ENCODE measurements at regions not wholly inside any gene's neighbourhood (a gene's known extent, or its start where the extent isn't known, plus 50 kb on each side); places are given as distances from the start of the nearest gene placed in this dataset.

DNA sequence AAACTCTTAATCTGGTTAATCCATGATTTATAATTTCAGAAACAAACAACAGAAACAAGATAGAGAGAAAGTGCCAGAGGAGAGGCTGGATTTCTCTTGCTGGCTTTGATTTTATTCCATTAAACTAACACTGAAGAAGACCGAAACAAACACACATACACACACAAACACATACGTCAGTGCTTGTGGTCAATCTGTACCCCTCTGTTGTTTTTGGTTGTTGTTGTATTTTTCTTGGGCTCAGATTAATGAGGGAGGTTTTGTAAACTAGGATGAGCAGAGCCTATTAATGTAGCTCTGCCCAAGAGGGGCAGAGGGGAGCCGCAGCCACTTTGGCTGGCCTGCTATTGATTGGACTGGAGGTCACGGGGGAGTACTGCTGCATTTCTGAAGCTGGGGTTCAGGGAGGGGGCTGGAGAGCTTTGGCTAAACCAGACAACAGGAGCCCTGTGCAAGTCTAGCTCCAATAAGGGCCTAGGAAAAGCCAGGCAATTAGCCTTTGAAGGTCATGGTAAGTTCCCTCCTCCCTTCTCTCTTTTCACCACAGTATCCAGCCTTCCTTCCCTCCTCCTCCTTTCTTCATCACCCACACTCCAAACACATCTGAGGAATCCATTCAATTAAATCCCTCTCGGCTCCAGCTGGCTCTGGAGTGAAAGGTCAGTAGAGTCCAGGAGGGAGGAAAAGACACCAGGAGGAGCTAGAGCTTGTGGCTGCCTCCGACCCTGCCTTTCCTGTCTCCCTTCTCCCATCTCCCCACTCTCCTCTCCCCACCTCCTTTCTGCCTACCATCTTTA is 344.1 kb upstream of the LMO3 start:
- DNase-seq, result no peak

DNA sequence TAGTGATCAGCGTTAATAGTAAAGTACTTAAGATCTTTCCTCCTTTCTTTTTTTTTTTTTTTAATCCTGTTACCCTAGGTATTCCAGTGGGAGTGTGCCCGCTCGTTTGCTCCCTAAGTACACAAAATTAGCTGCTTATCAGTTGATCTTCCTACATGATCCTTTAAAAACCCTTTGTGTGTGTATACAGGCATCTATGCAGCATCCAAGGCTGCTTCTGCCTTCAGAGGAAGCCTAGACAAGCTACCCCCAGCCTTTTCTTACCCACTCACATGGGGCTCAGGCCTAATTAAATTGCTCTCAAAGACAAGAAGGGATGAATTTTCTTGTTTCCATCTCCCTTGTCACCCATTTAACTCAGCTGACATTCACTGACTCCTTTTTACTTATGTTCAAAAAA is 343.4 kb upstream of the LMO3 start:
- no peak for DNase-seq

DNA sequence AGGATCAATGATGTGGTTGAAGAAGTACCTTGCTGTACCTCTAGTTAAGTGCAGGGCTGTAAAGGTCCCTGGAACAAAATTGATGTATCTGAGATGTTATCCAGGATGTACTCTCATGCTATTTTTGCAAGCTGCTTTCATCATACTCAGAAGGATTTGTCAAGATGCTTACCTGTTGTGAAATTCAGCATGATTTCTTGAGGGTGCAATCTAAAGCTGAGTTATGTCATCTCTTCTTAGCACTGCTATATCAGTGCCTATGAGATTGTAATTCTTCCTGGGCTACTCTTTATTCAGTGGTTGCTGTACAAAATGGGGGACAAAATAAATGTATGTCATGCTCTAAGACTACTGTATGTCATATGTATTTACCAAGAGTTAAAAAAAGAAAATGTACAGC is 340.7 kb upstream of the LMO3 start:
- no peak for DNase-seq

DNA sequence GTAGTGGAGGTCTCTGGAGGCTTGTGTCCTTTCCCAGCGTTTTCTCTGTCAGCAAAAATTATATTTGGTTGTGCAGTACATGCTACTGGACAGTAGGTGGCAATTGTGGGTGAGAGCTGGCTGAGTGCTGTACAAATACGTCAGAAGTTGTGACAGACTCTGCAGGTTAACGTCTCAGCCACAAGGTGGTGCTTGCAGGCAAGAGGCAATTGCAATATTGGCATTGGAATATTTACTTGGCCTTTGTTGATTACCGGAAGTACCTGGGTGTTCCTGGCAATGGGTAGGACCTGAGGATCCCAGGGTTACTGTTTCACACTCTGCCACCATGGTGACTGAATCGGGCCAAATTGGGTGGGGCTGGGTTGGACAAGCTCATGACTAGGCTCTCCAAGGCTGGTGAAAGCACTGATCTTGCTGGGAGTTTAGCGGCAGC is 333.9 kb upstream of the LMO3 start:
- no peak for DNase-seq

DNA sequence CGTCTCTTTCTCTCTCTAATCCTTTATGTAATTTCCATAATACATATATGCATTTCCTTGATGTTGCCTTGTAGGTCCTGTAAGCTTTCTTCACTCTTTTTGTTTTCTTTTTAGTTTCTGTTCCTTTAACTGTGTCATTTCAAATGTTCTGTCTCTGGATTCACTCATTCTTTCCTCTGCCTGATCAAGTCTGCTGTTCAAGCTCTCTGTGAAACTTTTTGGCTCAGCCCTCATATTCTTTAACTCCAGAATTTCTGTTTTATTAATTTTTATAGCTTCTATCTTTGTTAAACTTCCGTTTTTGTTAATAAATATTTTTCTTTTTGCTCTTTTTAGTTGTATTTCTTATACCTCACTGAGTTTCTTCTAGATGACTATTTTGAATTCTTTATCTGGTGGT is 321.3 kb upstream of the LMO3 start:
- no peak for DNase-seq

DNA sequence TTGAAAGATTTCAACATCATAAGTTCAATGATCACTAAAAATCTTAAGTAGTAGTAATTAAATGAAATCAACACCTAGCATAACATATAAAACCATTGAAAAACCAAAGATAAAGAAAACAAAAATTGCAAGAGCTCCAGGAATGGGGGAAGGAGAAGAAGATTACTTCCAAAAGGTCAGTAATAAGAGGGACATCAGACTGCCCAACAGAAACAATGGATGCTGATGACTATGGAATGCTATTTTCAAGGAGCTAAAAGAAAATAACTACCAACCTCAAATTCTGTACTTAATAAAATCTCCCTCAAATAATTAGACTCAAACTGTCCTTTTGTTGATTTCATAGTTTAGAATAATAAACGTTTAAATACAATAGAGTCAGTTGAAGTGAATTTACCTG is 314.5 kb upstream of the LMO3 start:
- no peak for DNase-seq

DNA sequence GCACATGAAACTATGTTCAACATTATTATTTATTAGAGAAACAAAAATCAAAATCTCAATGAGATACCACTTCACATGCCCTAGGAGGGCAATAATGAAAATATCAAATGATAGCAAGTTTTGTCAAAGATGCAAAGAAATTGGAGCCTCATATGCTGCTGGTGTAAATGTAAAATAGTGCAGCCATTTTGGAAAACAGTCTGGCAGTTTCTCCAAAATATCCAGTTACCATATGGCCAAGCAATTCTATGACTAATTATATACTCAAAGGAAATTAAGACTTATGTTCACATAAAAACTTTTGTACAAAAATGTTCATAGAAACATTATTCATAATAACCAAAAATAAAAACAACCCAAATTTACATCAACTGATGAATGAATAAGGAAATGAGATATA is 313.6 kb upstream of the LMO3 start:
- DNase-seq, result no peak

DNA sequence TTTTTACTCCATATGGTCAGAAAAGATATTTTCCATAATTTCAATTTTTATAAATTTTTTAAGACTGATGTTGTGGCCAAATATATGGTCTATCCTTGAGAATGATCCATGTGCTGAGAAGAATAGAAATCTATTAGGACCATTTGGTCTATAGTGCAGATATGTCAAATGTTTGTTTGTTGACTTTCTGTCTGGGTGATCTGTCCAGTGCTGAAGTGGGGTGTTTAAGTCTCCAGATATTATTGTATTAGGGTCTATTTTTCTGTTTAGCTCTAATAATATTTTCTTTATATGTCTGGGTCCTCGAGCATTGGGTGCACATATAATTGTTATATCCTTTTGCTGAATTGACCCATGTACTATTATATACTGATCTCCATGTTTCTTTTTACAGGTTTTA is 308.9 kb upstream of the LMO3 start:
- DNase-seq, result no peak

DNA sequence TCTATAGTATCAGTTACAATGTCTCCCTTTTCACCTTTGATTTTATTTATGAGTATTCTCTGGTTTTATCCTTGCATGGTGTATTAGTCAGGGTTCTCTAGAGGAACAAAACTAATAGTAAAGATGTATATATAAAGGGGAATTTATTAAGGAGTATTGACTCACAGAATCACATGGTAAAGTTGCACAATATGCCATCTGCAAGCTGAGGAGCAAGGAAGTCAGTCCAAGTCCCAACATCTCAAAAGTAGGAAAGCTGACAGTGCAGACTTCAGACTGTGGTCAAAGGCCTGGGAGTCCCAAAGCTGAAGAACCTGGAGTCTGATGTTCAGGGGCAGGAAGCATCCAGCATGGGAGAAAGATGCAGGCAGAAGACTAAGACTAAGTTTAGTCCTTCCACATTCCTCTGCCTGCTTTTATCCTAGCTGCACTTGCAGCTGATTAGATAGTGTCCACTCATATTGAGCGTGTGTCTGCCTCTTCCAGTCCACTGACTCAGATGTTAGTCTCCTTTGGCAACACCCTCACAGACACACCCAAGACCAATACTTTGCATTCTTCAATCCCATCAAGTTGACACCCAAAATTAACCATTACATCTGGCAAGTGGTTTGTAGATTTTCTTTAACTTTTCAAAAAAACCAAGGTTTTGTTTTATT is 308.0 kb upstream of the LMO3 start:
- no peak for DNase-seq

DNA sequence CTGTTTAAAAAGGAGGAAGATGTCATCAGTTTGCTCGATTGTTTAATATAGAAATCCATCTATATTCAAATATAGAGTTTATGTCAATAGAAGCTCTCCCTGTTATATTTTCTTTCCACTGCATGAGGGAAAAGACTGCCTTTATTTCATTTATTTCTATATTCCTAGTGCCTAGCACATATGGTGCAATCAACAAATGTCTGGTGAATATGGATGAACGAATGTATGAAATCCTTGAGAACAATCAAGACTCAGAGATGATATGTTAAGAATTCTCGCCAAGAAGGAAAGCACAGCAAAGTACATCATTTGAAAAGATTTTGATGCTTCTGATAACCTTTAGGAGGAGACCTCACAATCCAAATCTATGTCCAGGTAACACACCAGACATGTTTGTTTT is 296.0 kb upstream of the LMO3 start:
- no peak for DNase-seq

DNA sequence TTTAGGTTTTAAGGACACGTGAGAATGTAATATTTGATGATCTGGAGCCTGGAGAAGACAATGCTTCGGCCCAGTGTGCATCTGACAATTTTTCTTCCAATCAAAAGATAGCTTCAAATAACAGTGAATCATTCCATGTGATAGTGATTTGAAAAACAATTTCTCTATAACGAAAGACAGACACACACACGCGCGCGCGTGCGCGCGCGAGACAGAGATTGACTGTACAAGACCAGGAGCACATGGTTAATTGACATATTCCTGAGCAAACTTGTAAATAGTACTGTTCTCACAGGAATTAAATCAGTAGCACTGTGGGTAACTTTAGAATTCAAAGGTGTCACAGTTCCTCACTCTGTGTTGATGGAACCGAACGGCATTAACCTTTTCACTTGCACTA is 287.5 kb upstream of the LMO3 start:
- DNase-seq, result no peak

DNA sequence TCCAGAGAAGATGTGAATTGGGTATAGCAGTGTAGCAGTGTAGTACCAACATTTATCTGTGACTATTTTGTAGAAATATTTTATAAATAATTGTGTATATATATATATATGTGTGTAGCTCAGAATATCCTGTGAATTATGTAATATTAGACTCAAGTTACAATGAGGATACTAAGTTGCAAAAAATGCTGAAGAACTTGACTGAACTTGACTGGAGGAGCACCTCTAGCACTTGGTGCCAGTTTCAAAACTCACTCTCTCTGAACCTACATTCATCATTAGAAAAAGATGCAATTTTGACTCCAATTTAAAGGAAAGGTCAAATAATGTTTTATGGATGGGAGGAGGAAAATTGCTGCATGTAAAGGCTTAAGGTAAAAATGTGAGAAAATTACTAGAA is 285.7 kb upstream of the LMO3 start:
- DNase-seq, result no peak

DNA sequence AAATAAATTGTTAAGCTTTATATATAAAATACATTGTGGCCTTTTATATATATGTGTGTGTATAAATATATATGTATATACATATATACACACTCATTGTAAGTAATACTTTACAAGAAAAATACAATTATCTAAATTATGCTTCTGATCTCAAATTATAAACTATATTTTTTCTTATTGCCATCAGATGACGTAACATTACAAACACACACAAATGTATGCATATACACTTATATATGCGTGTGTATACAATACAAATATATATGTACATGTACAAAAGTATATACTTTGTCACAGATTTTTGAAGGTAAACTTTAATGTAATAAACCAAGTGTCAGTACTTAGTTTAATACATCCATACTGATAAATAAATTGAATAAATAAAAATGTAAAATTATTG is 278.9 kb upstream of the LMO3 start:
- DNase-seq, result no peak

DNA sequence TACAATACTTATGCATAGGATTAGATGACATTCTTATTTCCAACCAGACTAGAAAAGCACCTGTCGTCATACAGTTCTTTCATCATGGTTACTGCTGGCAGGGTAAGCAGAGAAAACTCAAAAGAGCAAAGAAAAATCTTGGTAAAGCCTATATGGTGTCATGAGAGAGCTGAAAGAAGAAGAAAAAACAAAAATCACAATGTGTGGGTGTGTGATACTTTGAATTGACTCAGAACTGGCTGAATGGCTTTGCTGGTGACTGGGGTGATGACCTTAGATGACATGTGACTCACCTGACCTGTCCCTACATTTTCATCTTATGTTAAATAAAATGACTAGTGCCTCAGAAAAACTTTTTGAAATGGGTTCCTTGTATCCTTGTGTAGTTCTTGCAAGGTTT is 278.1 kb upstream of the LMO3 start:
- no peak for DNase-seq

DNA sequence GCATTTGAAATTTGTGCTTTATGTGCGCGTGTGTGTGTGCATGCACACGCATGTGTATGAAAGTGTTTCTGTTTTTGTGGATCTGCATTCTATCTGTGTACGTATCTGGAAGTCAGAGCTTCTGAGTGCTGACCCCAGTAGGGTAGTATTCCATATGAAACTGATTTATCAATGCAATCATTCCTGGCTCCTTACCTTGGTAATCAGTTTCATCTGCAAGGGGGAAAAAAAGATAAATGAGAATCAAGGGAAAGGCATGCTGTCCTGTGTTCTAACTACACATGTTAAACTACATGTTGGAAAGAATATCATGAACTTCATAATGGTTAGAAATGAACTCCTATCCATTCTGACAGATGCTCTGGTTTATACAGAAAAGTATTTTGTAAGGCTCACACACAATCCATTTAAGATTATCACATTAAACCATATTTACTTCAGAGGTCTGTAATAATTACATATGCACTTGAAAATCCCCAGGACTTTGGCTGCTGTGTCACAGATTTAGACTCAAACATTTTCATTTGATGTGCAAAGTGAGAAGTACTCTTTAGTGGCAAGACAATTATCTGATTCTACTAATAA is 276.1 kb upstream of the LMO3 start:
- DNase-seq, result no peak

DNA sequence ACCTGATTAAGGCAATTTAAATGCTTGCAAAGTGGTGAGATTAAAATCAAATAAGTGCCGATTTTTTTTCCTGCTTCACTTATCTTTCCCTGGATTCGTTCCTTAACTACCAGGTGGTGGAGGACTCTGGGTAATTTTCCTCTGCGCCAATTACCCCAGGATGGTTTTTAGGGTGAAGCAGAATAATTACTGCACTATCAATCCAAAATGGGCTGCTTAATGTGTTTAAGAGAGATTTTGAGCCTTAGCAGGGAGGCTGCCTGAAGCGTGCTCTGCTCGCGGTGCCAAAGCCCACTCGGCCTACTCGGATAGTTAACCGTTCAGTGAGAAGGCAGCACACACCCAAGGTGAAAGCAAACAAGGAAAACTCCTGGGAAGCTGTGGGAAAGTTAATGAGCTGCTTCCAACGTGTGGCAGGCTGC is 274.9 kb upstream of the LMO3 start:
- DNase-seq, result no peak

DNA sequence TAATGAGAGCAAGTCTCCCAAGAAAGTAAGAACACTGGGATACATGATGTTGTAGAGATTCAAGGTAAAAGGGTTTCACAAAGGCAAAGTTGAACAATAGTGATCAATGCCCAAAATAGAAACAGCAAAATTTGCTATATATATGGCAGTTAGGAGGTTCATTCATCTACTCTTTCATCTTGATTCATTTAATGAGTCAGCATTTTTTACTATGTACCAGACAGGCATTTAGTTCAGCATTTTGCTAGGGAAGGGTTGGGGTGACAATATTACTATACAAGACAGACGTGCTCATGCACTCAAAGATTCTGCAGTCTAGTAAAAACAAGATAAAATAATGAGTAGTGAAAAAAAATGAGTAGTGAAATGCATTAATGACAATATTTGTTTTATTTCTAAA is 264.9 kb upstream of the LMO3 start:
- no peak for DNase-seq

DNA sequence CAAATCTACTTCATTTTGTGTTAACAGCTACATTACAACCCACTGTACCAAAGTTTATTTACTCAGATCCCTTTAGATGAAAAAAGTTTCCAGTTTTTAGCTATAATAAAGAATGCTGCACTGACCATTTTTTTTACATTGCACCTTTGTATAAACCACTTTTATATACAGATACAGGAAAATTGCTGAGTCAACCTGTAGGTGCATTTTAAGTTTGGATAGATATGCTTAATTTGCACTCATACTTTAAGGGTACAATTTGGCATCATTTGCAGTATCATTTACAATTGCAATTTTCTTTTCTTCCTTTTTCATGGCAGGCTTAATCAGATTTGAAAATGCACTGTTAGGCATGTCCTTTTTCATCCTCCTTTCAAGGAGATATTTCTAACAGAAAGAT is 257.8 kb upstream of the LMO3 start:
- DNase-seq, result no peak

DNA sequence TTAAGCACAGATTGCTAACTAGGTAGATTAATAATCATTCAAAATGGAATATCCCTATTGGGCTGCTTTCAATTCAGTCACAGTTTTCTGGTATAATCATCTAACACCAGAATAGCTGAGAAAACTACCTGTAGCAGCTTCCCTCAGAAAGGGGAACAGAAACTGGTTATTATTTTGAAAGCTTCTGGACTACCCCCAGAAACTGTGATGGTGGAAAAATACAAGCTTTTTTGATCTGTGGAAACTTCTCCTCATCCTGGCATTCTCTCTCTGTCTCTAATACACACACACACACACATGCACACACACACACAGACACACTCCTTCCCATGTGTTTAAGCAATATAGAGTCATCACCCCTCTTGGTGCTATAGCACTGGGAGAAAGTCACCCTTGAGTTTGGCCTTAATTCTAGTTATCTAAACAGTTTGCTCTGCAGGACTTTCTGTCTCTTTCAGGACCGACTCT is 251.5 kb upstream of the LMO3 start:
- no peak for DNase-seq

DNA sequence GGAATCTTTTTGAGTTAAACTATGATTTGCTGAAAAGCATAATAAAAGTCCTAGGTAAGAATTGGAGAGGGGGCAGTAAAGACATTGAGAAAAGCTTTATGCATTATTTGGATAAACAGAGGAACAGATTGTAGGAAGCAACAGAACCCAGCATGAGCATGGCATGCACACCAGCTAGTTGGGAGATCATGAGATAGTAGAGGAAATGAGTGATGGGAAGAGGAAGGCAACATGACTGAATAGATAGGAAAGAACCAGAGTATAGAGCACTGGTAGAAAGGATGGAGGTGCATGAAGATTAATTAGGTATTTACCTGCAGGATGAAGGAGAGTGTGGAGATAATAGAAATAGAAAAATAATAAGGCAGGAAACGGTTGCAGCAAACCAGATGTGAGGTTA is 248.5 kb upstream of the LMO3 start:
- no peak for DNase-seq

DNA sequence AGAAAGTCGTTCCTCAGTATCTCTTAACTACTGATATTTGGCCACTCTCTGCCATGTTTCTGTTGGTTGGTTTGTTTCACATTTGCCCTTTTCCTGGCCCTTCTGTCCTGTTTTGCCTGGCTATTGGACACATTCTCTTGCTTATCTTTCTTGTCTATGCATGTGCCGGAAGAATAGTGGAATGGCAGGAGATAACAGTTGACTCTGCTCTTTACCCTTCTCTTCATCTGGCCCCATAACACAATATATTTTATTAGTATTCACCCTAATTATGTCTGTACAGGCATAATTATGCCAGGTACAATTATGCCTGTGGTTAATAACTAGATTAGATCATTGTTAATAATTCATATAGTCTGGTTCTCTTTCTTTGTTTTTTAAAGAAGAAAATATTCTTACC is 243.5 kb upstream of the LMO3 start:
- DNase-seq, result no peak

DNA sequence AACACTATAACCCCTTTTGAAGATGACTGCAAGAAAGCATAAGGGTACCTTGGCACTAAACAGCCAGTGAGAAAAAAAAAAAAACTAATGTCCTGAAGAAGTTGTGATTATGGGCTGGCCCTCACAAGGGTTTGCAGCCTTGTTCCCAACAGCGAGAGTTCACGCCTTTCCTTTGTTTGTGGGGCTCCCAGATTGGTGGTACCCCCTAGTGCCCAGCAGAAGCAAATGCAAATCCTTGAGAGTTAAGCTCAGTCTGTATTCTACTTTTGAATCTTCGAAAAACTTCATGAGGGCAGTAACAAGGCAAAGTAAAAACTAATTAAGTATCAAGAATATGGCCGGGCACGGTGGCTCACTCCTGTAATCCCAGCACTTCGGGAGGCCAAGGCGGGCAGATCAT is 238.9 kb upstream of the LMO3 start:
- DNase-seq, result no peak

DNA sequence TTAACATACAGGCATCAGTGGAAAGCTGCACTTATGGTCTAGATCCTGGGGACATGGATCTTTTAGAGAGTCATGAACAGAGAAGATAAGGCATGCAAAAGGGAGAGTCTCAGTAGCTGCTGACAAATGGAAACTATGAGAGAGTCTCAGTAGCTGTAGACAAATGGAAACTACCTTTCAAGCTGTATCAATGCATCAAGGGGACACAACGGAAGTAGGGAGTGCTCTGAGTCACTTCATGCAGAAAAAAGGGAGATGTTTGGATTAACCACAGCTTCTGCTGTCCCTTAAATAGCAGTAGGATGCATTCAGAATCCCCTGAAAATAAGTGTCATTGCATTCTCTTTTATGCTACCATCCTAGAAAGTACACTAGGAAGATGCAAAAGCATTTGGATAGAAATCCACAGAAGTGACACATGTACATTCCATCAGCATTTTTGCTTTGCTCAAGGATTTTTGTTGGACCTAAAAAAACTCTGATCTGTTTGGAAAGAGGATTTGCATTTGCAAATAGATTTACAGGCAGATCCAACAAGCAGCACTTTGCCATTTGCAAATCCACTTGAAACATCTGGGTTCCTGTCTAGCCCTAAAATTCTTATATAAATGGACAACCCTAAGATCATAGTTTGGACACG is 227.5 kb upstream of the LMO3 start:
- no peak for DNase-seq

DNA sequence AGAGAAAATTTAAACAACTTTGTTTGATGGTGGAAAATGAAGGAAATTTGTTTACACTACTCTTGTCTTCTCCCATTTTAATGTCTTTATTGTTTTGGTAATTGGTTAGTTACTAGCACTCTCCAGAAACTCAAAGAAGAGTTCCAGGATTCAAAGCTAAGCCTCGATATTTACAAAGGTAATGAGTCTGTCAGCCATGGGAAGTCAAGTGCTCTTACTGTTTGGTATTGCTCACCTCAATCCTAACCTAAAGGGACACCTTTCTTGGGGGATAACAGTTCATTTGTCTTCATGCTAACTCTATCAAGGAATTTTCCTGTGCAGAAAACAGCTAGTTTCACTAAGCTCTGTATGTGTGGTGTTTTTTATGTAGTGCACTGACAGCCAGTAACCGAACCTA is 222.9 kb upstream of the LMO3 start:
- DNase-seq, result no peak
